SU-DHL-6 (cell line): ENCODE measurements at regions not wholly inside any gene's neighbourhood (a gene's known extent, or its start where the extent isn't known, plus 50 kb on each side); places are given as distances from the start of the nearest gene placed in this dataset.
"Not testable (repeated sequence)": the region's sequence is repeated elsewhere in the genome, so short reads cannot be mapped to it uniquely, and the experiment has no call there.

Experiments used
- H2AFZ ChIP-seq: fragments of 200-600 bp; sonication (generic); 2 replicates; pipeline ENCODE4 v1.6.1; 2014; ENCODE audit warnings: low read depth, mild to moderate bottlenecking, moderate library complexity, mixed read lengths, antibody characterized with exemption, low read length; ENCODE audit not compliant: severe bottlenecking
- H3F3A ChIP-seq: fragments of 200-600 bp; shearing (Covaris generic); 2 replicates; pipeline ENCODE4 v1.6.0; 2016; ENCODE audit warnings: antibody characterized with exemption, mild to moderate bottlenecking; ENCODE audit not compliant: insufficient read depth
- H3K27ac ChIP-seq: fragments of 200-600 bp; sonication (generic); 2 replicates; pipeline ENCODE4 v1.5.1; 2016; ENCODE audit warnings: low read depth, mild to moderate bottlenecking, low read length, moderate library complexity, mixed read lengths
- H3K27me3 ChIP-seq: fragments of 200-600 bp; sonication (generic), shearing (Covaris generic); 2 replicates; pipeline ENCODE4 v1.6.0; 2014; ENCODE audit warnings: mild to moderate bottlenecking, low read length
- H3K36me3 ChIP-seq: fragments of 200-600 bp; sonication (generic); 2 replicates; pipeline ENCODE4 v1.6.1; 2014; ENCODE audit warnings: mild to moderate bottlenecking, low read length, mixed read lengths
- H3K4me2 ChIP-seq: fragments of 300-600, 200-600 bp; shearing (Covaris generic), sonication (generic); 2 replicates; pipeline ENCODE4 v1.6.0; 2014; ENCODE audit warnings: low read length, low read depth, mild to moderate bottlenecking; ENCODE audit not compliant: poor library complexity, severe bottlenecking
- H3K4me3 ChIP-seq: fragments of 200-600 bp; sonication (generic); 2 replicates; pipeline ENCODE4 v1.5.1; 2014; ENCODE audit warnings: antibody characterized with exemption, low read length, mild to moderate bottlenecking, mixed read lengths; ENCODE audit not compliant: insufficient read depth, poor library complexity, severe bottlenecking
- H3K79me2 ChIP-seq: fragments of 200-600 bp; sonication (generic); 2 replicates; pipeline ENCODE4 v1.6.1; 2014; ENCODE audit warnings: mild to moderate bottlenecking, low read length, moderate library complexity; ENCODE audit not compliant: insufficient read depth
- H3K9ac ChIP-seq: fragments of 200-600 bp; sonication (generic); 2 replicates; pipeline ENCODE4 v1.7.0; 2014; ENCODE audit warnings: mild to moderate bottlenecking, low read length
- H3K9me2 ChIP-seq: fragments of 200-600 bp; sonication (generic); replicated peaks from 2 replicates; pipeline ENCODE4 v1.6.1; 2014; ENCODE audit warnings: low read length; ENCODE audit not compliant: insufficient read depth
- H3K9me3 ChIP-seq: fragments of 200-600 bp; sonication (generic); 2 replicates; pipeline ENCODE4 v1.6.1; 2014; ENCODE audit warnings: low read length, mixed read lengths; ENCODE audit not compliant: insufficient read depth
- H4K20me1 ChIP-seq: fragments of 200-600 bp; sonication (generic); 2 replicates; pipeline ENCODE4 v1.6.1; 2014; ENCODE audit warnings: low read depth, mild to moderate bottlenecking, antibody characterized with exemption, low read length, moderate library complexity, mixed read lengths
- EZH2phosphoT487 ChIP-seq: fragments of 200-600 bp; sonication (generic), shearing (Covaris generic); conservative IDR thresholded peaks from 2 replicates; pipeline ENCODE4 v1.6.1; 2018; ENCODE audit warnings: mild to moderate bottlenecking, antibody characterized with exemption, low read length, moderate library complexity, mixed read lengths
- TF ChIP-seq, protein P1 (sequence below): fragments of 200-600 bp; sonication (generic); IDR thresholded peaks from one replicate; pipeline ENCODE4 v1.5.1; 2017; ENCODE audit warnings: antibody characterized with exemption, mild to moderate bottlenecking, low read length, moderate library complexity; ENCODE audit not compliant: insufficient read depth, poor library complexity, severe bottlenecking

DNA sequence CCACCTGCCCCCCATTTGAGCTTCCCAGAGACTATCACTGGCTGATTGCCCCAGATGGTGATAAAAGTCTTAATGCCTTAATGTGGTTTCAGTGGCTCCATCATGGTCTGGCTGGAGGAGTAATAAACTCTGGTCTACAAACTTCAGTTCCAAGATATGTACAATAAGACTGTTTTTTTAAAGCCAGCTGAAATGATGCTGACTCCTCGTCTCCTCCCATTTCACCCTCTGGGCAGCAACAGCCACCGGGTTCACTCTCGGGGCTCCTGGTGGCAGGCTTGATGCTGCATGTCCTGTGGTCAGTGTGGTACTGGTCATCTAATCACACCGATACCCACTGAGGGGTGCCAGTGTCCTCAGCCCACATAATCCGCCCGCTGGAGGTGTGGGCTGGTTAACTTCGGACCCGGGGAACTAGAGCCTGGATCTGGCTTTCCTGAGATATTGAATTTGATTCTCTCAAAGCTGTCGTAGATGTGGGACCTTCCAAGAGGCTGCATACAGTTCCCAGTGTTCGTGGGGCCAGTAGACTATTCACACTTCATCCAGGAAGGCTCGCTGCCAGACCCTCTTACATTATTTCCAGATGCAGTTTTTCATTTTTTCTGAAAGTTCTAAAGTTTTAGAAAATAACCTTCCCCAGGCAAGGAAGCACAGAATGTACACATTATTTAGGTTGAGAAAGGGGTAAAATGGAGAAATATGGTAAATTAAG, 95.3 kb downstream of the GALR1 start:
- Histone ChIP-seq H3F3A (no peaks in the 10 kb centered on the region), H3K9ac (no peak overlapping the region), H4K20me1 (no peaks in the 10 kb centered on the region), H3K4me2 (no peak overlapping the region), H3K4me3 (no peak overlapping the region), H3K27me3 (no peaks in the 10 kb centered on the region), H3K36me3 (no peaks in the 10 kb centered on the region), H3K9me2 (no peaks in the 10 kb centered on the region), H3K27ac (no peak overlapping the region), H3K9me3 (no peaks in the 10 kb centered on the region), H3K79me2 (no peaks in the 10 kb centered on the region), H2AFZ (no peak overlapping the region)
- TF ChIP-seq EZH2phosphoT487 = no peak
- TF ChIP-seq, protein P1, sequence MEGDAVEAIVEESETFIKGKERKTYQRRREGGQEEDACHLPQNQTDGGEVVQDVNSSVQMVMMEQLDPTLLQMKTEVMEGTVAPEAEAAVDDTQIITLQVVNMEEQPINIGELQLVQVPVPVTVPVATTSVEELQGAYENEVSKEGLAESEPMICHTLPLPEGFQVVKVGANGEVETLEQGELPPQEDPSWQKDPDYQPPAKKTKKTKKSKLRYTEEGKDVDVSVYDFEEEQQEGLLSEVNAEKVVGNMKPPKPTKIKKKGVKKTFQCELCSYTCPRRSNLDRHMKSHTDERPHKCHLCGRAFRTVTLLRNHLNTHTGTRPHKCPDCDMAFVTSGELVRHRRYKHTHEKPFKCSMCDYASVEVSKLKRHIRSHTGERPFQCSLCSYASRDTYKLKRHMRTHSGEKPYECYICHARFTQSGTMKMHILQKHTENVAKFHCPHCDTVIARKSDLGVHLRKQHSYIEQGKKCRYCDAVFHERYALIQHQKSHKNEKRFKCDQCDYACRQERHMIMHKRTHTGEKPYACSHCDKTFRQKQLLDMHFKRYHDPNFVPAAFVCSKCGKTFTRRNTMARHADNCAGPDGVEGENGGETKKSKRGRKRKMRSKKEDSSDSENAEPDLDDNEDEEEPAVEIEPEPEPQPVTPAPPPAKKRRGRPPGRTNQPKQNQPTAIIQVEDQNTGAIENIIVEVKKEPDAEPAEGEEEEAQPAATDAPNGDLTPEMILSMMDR = no peak

DNA sequence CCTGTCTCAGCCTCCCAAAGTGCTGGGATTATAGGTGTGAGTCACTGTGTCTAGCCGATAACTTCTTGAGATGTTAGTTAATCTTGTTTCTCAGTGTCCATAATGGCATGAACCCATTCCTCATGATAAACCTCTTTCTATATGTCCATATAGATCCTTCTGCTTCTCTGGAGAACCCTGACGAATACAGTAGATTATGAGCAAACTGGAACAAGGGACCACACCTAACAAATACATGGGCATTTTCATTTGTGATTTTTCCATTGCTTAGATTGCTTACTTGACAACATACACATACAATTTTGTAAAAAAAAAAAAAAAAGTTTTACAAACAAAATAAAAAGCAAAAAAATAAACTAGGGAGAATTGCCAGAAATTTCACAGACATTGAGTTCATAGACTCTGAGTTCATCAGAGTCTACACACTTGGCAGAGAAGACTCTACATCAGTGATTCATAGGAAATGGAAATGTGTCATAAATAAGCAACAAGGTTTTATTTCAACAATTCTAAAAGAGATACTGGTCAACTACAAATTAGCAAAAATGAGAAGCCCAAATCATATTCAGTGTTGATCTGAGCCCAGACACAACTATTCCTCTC, 96.7 kb downstream of the GALR1 start:
- Histone ChIP-seq H3K27ac (no peak overlapping the region), H3K36me3 (no peaks in the 10 kb centered on the region), H3F3A (no peaks in the 10 kb centered on the region), H2AFZ (no peak overlapping the region), H3K4me3 (no peak overlapping the region), H3K9me3 (no peaks in the 10 kb centered on the region), H3K9ac (no peak overlapping the region), H3K27me3 (no peaks in the 10 kb centered on the region), H4K20me1 (no peaks in the 10 kb centered on the region), H3K9me2 (no peaks in the 10 kb centered on the region), H3K4me2 (no peak overlapping the region), H3K79me2 (no peaks in the 10 kb centered on the region)
- TF ChIP-seq EZH2phosphoT487 = no peak
- TF ChIP-seq, protein P1 = no peak

DNA sequence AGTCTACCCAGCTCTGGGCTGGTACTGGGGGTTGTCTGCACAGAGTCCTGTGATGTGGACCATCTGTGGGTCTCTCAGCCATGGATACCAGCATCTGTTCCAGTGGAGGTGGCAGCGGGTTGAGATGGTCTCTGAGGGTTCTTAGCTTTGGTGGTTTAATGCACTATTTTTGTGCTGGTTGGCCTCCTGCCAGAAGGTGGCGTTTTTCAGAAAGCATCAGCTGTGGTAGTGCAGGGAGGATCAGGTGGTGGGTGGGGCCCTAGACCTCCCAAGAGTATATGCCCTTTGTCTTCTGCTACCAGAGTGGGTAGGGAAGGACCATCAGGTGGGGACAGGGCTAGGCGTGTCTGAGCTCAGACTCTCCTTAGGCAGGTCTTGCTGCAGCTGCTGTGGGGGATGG, 103.7 kb downstream of the GALR1 start:
- H2AFZ ChIP-seq, H3K36me3 ChIP-seq, H3K4me2 ChIP-seq: not testable (repeated sequence)

More for the DNA sequence above, 103.7 kb downstream of the GALR1 start:
- not testable (repeated sequence) for H3K9me2 ChIP-seq, H3K9me3 ChIP-seq, H3K4me3 ChIP-seq, H3K27me3 ChIP-seq, H4K20me1 ChIP-seq, H3F3A ChIP-seq, H3K27ac ChIP-seq, H3K79me2 ChIP-seq, H3K9ac ChIP-seq
